Type B pancreatic cell (in vitro differentiated cells): ENCODE measurements at regions not wholly inside any gene's neighbourhood (a gene's known extent, or its start where the extent isn't known, plus 50 kb on each side); places are given as distances from the start of the nearest gene placed in this dataset.

Source experiments
- DNase-seq: peaks from one replicate; pipeline ENCODE4 v3.0.0; 2021; ENCODE audit warnings: mixed read lengths; ENCODE audit not compliant: unreplicated experiment; ENCODE audit errors: extremely low spot score
- H3K27ac Mint-ChIP-seq: 2 replicates; pipeline ENCODE4 v1.8.0; 2021; ENCODE audit warnings: mild to moderate bottlenecking, mixed read lengths
- H3K27me3 Mint-ChIP-seq: 2 replicates; pipeline ENCODE4 v1.8.0; 2021; ENCODE audit warnings: mixed read lengths
- H3K36me3 Mint-ChIP-seq: 2 replicates; pipeline ENCODE4 v1.8.0; 2021; ENCODE audit warnings: mixed read lengths
- H3K4me1 Mint-ChIP-seq: one replicate; pipeline ENCODE4 v1.8.0; 2021; ENCODE audit warnings: mixed read lengths; ENCODE audit not compliant: unreplicated experiment
- H3K4me3 Mint-ChIP-seq: 2 replicates; pipeline ENCODE4 v1.8.0; 2021; ENCODE audit warnings: mild to moderate bottlenecking, mixed read lengths
- H3K9me3 Mint-ChIP-seq: 2 replicates; pipeline ENCODE4 v1.8.0; 2021; ENCODE audit warnings: mixed read lengths
- TF ChIP-seq, protein P1 (sequence below): fragments of 200-600 bp; sonication (generic); conservative IDR thresholded peaks from 2 replicates; pipeline ENCODE4 v1.5.0; 2021; ENCODE audit warnings: antibody characterized with exemption, mild to moderate bottlenecking

- no peaks in the 10 kb centered on the region for H3K9me3 Mint-ChIP-seq
- no peak overlapping the region for H3K4me3 Mint-ChIP-seq
- H3K27ac Mint-ChIP-seq, result no peak overlapping the region
- TF ChIP-seq, protein P1, sequence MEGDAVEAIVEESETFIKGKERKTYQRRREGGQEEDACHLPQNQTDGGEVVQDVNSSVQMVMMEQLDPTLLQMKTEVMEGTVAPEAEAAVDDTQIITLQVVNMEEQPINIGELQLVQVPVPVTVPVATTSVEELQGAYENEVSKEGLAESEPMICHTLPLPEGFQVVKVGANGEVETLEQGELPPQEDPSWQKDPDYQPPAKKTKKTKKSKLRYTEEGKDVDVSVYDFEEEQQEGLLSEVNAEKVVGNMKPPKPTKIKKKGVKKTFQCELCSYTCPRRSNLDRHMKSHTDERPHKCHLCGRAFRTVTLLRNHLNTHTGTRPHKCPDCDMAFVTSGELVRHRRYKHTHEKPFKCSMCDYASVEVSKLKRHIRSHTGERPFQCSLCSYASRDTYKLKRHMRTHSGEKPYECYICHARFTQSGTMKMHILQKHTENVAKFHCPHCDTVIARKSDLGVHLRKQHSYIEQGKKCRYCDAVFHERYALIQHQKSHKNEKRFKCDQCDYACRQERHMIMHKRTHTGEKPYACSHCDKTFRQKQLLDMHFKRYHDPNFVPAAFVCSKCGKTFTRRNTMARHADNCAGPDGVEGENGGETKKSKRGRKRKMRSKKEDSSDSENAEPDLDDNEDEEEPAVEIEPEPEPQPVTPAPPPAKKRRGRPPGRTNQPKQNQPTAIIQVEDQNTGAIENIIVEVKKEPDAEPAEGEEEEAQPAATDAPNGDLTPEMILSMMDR, result no peak
- H3K4me1 Mint-ChIP-seq, result peaks cover 13% of the 10 kb centered on the region
- no peak for DNase-seq
- peaks cover 6% of the 10 kb centered on the region for H3K27me3 Mint-ChIP-seq
- no peaks in the 10 kb centered on the region for H3K36me3 Mint-ChIP-seq
These were observed 135.2 kb upstream of the RUNX3 start for GRCh38 chr1:25065321-25065721.

DNA sequence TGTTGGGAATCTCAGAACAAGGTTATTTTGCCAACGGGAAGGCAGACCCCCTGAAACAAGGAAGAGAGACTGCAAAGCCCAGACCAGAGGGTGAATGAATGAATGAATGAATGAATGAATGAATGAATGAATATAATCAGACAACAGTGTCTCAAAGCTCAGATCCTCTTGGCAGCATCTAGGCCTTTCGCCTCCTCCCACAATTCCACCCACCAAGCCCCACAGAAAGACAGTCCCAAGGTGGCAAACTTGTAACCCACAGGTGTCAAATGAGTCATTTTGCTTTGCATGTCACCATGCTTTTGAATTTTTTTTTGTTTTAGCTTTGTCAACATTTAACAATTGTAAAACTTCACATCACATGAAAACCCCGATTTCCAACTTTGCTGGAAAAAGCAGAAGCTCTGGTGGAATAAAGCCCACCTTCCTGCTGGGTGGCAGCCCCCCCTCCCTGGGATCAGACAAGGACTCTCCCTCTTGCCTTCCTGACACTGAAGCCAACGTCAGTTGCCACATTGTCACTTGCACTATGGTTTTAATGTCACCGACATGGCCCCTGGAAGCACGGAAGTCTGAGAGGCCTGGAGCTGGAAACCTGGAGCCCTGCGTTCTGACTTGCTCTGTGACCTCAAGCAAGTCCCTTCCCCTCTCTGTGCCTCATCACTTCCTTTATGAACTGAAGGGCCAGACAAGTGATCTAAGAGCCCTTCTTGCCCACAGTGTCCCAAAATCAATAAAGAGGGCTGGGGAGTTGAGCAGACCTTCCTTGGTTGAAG, 134.6 kb upstream of the RUNX3 start:
- TF ChIP-seq, protein P1, result no peak
- H3K36me3 Mint-ChIP-seq, result no peaks in the 10 kb centered on the region
- no peaks in the 10 kb centered on the region for H3K9me3 Mint-ChIP-seq
- H3K27ac Mint-ChIP-seq, result no peak overlapping the region
- H3K4me3 Mint-ChIP-seq, result no peak overlapping the region
- H3K4me1 Mint-ChIP-seq, result peaks cover 13% of the 10 kb centered on the region
- H3K27me3 Mint-ChIP-seq, result peaks cover 6% of the 10 kb centered on the region
- no peak for DNase-seq

DNA sequence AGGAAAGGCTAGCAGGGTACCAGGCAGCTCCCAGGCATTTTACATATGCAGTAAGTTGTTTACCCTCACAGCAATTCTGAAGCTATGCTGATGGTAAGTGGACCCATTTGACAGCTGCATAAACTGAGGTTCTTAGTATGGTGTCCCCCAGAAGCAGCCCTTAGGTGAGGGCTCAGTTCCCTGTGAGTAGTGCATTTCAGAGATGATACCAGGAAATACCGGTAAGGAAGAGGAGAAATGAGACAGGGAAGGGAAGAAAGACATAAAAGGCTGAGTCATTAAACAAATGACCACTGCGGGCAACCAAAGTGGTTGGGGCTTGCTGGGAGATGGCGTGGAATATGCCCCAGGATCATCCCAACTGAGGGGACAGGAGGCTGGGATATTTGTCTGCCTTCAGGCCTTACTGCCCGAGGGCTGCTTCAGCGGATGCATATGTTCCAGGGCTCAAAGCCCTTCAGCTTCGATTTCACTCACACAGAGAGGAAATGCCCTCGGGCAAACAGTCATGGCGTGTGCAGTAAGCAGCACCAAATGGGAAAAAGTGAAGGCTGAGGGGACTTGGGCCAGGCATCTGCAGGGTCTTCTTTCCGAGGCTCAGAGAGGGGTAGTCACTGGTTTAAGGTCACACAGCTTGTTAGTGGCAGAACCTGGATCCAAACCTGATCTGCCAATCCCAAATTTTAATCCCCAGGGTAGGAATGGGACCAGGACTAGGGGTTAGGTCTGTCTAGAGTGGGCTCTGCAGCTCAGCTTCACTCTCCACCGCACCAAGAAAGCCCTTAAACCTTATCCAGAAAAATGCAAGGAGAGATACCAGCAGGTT, 133.7 kb upstream of the RUNX3 start:
- Mint-ChIP-seq H3K4me1 (peaks cover 13% of the 10 kb centered on the region), H3K4me3 (no peak overlapping the region), H3K36me3 (no peaks in the 10 kb centered on the region), H3K9me3 (no peaks in the 10 kb centered on the region), H3K27ac (no peak overlapping the region), H3K27me3 (peaks cover 6% of the 10 kb centered on the region)
- TF ChIP-seq, protein P1, result no peak
- no peak for DNase-seq

- H3K4me3 Mint-ChIP-seq, result no peak overlapping the region
- no peak for DNase-seq
- no peaks in the 10 kb centered on the region for H3K9me3 Mint-ChIP-seq
- no peak overlapping the region for H3K27ac Mint-ChIP-seq
- peaks cover 13% of the 10 kb centered on the region for H3K4me1 Mint-ChIP-seq
- TF ChIP-seq, protein P1, result no peak
- H3K27me3 Mint-ChIP-seq, result peaks cover 9% of the 10 kb centered on the region
- H3K36me3 Mint-ChIP-seq, result no peaks in the 10 kb centered on the region
These were observed 132.7 kb upstream of the RUNX3 start for GRCh38 chr1:25062621-25063255.

- no peak overlapping the region for H3K27ac Mint-ChIP-seq
These were observed 131.4 kb upstream of the RUNX3 start for GRCh38 chr1:25061261-25061995.

More at GRCh38 chr1:25061261-25061995, 131.4 kb upstream of the RUNX3 start:
- Mint-ChIP-seq H3K4me3 (no peak overlapping the region), H3K9me3 (no peaks in the 10 kb centered on the region), H3K27me3 (peaks cover 7% of the 10 kb centered on the region), H3K4me1 (peaks cover 7% of the 10 kb centered on the region), H3K36me3 (no peaks in the 10 kb centered on the region)
- TF ChIP-seq, protein P1, result no peak
- DNase-seq, result no peak
